ENCODE measurements at regions not wholly inside any gene's neighbourhood (a gene's known extent, or its start where the extent isn't known, plus 50 kb on each side); places are given as distances from the start of the nearest gene placed in this dataset.

DNA sequence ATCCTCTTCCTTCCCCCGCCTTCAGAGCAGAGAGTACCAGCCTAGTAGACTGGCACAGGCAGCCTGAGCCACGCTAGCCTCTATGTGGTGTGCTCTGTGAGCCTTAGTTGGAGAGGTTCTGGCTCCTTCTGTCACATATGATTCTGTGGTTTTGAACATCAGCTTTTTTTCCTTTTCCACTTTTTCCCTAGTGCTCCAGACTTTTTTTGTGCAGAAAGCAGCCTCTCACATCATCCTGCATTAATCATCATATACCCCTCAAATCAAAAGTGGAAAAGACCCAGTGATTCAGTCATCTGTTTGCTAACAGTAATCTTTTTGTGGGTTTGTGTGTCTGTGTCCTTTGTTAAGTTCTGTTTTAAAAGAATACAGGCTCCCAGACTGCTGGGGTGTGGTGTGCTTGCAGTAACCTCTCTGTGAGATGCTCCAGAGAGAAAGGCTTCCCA lies 663.9 kb upstream of the RGMB start:
- no peak overlapping the region for H3K4me2 ChIP-seq (ENCODE audit: insufficient read depth in 1 of 2, low read depth in 2 of 2, low read length in 2 of 2)
- TF ChIP-seq ZNF274 (IDR thresholded peaks at IDR 0.05; ENCODE audit: borderline replicate concordance, extremely low read depth, low read length) (no peak), EZH2 (IDR thresholded peaks at IDR 0.05; ENCODE audit: low read depth, low read length, severe bottlenecking) (no peak), GTF2F1 (IDR thresholded peaks at IDR 0.05; ENCODE audit: borderline replicate concordance, low read depth, low read length) (no peak), RFX5 (IDR thresholded peaks at IDR 0.05; ENCODE audit: borderline replicate concordance, low read depth, low read length) (no peak), BRCA1 (IDR thresholded peaks at IDR 0.05; ENCODE audit: low read depth, low read length) (no peak), TCF12 (IDR thresholded peaks at IDR 0.05; ENCODE audit: low read depth, low read length) (no peak), FOSL1 (IDR thresholded peaks at IDR 0.05; ENCODE audit: insufficient read depth, low read depth, low read length) (no peak), TBP (IDR thresholded peaks at IDR 0.05; ENCODE audit: low read depth, low read length) (no peak), RBBP5 (IDR thresholded peaks at IDR 0.05; ENCODE audit: borderline replicate concordance, low read depth, low read length) (no peak)
- TF ChIP-seq, protein P1, sequence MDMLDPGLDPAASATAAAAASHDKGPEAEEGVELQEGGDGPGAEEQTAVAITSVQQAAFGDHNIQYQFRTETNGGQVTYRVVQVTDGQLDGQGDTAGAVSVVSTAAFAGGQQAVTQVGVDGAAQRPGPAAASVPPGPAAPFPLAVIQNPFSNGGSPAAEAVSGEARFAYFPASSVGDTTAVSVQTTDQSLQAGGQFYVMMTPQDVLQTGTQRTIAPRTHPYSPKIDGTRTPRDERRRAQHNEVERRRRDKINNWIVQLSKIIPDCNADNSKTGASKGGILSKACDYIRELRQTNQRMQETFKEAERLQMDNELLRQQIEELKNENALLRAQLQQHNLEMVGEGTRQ (IDR thresholded peaks at IDR 0.05; ENCODE audit: low read length) = no peak

More for the DNA sequence above, 663.9 kb upstream of the RGMB start:
- peaks cover 0 to 5% (median 0%) of the 10 kb centered on the region in 4 experiments; a peak in 1 of 8 replicates for H3K36me3 ChIP-seq (ENCODE audit: control insufficient read depth in 2 of 4, insufficient read depth in 4 of 4, low read length in 3 of 4)
- H3K79me1 ChIP-seq (ENCODE audit: low read depth, low read length) = no peaks in the 10 kb centered on the region
- no peak overlapping the region for H4K91ac ChIP-seq (replicated peaks; ENCODE audit: insufficient read length, low read length)
- H3K56ac ChIP-seq (replicated peaks; ENCODE audit: insufficient read length, low read depth, low read length) = no peak overlapping the region
- POLR2A ChIA-PET (ENCODE audit: partially characterized antibody) = no interaction called here
- H3K27ac ChIP-seq (ENCODE audit: low read depth, low read length) = no peak overlapping the region
- H4K20me1 ChIP-seq (replicated peaks in 1 of 2; ENCODE audit: control insufficient read depth in 1 of 2, insufficient read depth in 2 of 2, low read length in 2 of 2) = no peaks in the 10 kb centered on the region
- no peak overlapping the region for H2BK5ac ChIP-seq (ENCODE audit: low read depth, low read length)
- H2BK12ac ChIP-seq (ENCODE audit: low read depth, low read length) = no peak overlapping the region
- H2BK15ac ChIP-seq (ENCODE audit: low read length) = no peak overlapping the region
- H3K79me2 ChIP-seq (ENCODE audit: control insufficient read depth in 1 of 2, insufficient read depth in 2 of 2, low read length in 2 of 2) = no peaks in the 10 kb centered on the region
- H3K4me1 ChIP-seq (replicated peaks in 1 of 4; ENCODE audit: control insufficient read depth in 3 of 4, insufficient read depth in 4 of 4, low read length in 3 of 4) = no peaks in the 10 kb centered on the region
- no peak overlapping the region for H4K5ac ChIP-seq (ENCODE audit: insufficient read length, low read depth, low read length)
- no peak for DNase-seq (ENCODE audit: low read depth in 1 of 2, low spot score in 2 of 2)
- H3K18ac ChIP-seq (ENCODE audit: extremely low read depth, low read length) = no peak overlapping the region
- FAIRE-seq = no peak
- H3K27me3 ChIP-seq (replicated peaks in 1 of 4; ENCODE audit: control insufficient read depth in 3 of 4, extremely low read depth in 1 of 4, insufficient read depth in 3 of 4, low read length in 3 of 4) = no peaks in the 10 kb centered on the region
- no peak overlapping the region for H3K9ac ChIP-seq (replicated peaks in 1 of 4; ENCODE audit: extremely low read depth in 1 of 4, low read depth in 3 of 4, low read length in 3 of 4)
- WGBS, 2 experiments (ENCODE audit: extremely low coverage in 1 of 2, insufficient coverage in 1 of 2, insufficient read length in 1 of 2, insufficient replicate concordance in 2 of 2, low coverage in 1 of 2, low lambda C conversion rate in 2 of 2, missing lambda C conversion rate in 1 of 2) = 91% methylated on average over 2 of the region's 2 CpGs; no CpG with 5 or more reads in 1 of the 2 experiments
- H2AFZ ChIP-seq (ENCODE audit: low read length) = peak overlapping the region; percentile 30; the same call in 1 of the 2 replicates
- H3K23me2 ChIP-seq (ENCODE audit: low read depth, low read length) = no peaks in the 10 kb centered on the region
- no peak overlapping the region for H3K4me3 ChIP-seq (ENCODE audit: extremely low read depth in 1 of 4, insufficient read depth in 2 of 4, low read depth in 3 of 4, low read length in 4 of 4)
- H3K4ac ChIP-seq (replicated peaks; ENCODE audit: insufficient read length, low read depth, low read length) = no peak overlapping the region
- 0 out of 2 replicates have a peak overlapping the region, but pooled peaks have one; percentile 24 for H2BK20ac ChIP-seq (ENCODE audit: low read length)
- no peak overlapping the region for H2AK5ac ChIP-seq (ENCODE audit: low read depth, low read length)
- no peak overlapping the region for H2BK120ac ChIP-seq (replicated peaks; ENCODE audit: low read depth, low read length)
- CTCF ChIA-PET (ENCODE audit: partially characterized antibody) = interaction anchor here (1.1 kb wide), 1 partner anchor 12 kb away, joined by 3 read pairs; no protein-coding TSS in a partner anchor
- H4K8ac ChIP-seq (ENCODE audit: extremely low read depth, insufficient read depth, low read length) = no peak overlapping the region
- no peak overlapping the region for H3K14ac ChIP-seq (ENCODE audit: insufficient read length)
- peaks cover 6 to 11% of the 10 kb centered on the region in 2 experiments for H3K9me3 ChIP-seq (ENCODE audit: insufficient read depth in 2 of 2, low read depth in 1 of 2, low read length in 1 of 2)
- no peak overlapping the region for H3K23ac ChIP-seq (ENCODE audit: insufficient read length)

All from H1 (cell line).